ENCODE measurements at regions not wholly inside any gene's neighbourhood (a gene's known extent, or its start where the extent isn't known, plus 50 kb on each side); places are given as distances from the start of the nearest gene placed in this dataset.
A peak's percentile ranks its signal among the peaks of the same experiment; 100 is the strongest.

GRCh38 chr11:16685914-16686313, 52.5 kb upstream of the C11orf58 start:
- Histone ChIP-seq H3K4me3 (ENCODE audit: low read length) (no peak overlapping the region), H3K36me3 (ENCODE audit: control insufficient read depth, insufficient read depth, low read length) (no peaks in the 10 kb centered on the region), H3K27me3 (ENCODE audit: control insufficient read depth, insufficient read depth, low read length) (no peaks in the 10 kb centered on the region), H3K4me1 (ENCODE audit: control insufficient read depth, insufficient read depth, low read length) (no peaks in the 10 kb centered on the region), H3K27ac (ENCODE audit: low read length) (no peak overlapping the region), H3K9me3 (replicated peaks; ENCODE audit: control insufficient read depth, low read depth, low read length) (no peaks in the 10 kb centered on the region)
- DNase-seq, result no peak
- WGBS (ENCODE audit: insufficient coverage), result 93% methylated on average over 2 of the region's 2 CpGs

GRCh38 chr11:16678466-16679116, 59.9 kb upstream of the C11orf58 start:
- no peaks in the 10 kb centered on the region for H3K9me3 ChIP-seq (replicated peaks; ENCODE audit: control insufficient read depth, low read depth, low read length)
- H3K4me3 ChIP-seq (ENCODE audit: low read length), result no peak overlapping the region
- H3K36me3 ChIP-seq (ENCODE audit: control insufficient read depth, insufficient read depth, low read length), result no peaks in the 10 kb centered on the region
- no peaks in the 10 kb centered on the region for H3K4me1 ChIP-seq (ENCODE audit: control insufficient read depth, insufficient read depth, low read length)
- 20% methylated on average over 1 of the region's 7 CpGs for WGBS (ENCODE audit: insufficient coverage)
- no peaks in the 10 kb centered on the region for H3K27me3 ChIP-seq (ENCODE audit: control insufficient read depth, insufficient read depth, low read length)
- no peak for DNase-seq
- no peak overlapping the region for H3K27ac ChIP-seq (ENCODE audit: low read length)

GRCh38 chr11:16669799-16670415, 68.5 kb upstream of the C11orf58 start:
- no peaks in the 10 kb centered on the region for H3K4me1 ChIP-seq (ENCODE audit: control insufficient read depth, insufficient read depth, low read length)
- no peaks in the 10 kb centered on the region for H3K36me3 ChIP-seq (ENCODE audit: control insufficient read depth, insufficient read depth, low read length)
- no peak overlapping the region for H3K27ac ChIP-seq (ENCODE audit: low read length)
- H3K4me3 ChIP-seq (ENCODE audit: low read length), result no peak overlapping the region
- H3K27me3 ChIP-seq (ENCODE audit: control insufficient read depth, insufficient read depth, low read length), result no peaks in the 10 kb centered on the region
- no peak for DNase-seq
- peaks cover 4% of the 10 kb centered on the region for H3K9me3 ChIP-seq (replicated peaks; ENCODE audit: control insufficient read depth, low read depth, low read length)
- 91% methylated on average over 1 of the region's 2 CpGs for WGBS (ENCODE audit: insufficient coverage)

- peaks cover 5% of the 10 kb centered on the region for H3K9me3 ChIP-seq (replicated peaks; ENCODE audit: control insufficient read depth, low read depth, low read length)
- H3K36me3 ChIP-seq (ENCODE audit: control insufficient read depth, insufficient read depth, low read length), result no peaks in the 10 kb centered on the region
- DNase-seq, result no peak
- H3K4me1 ChIP-seq (ENCODE audit: control insufficient read depth, insufficient read depth, low read length), result no peaks in the 10 kb centered on the region
- WGBS (ENCODE audit: insufficient coverage), result 80% methylated on average over 9 of the region's 9 CpGs
- no peak overlapping the region for H3K4me3 ChIP-seq (ENCODE audit: low read length)
- H3K27ac ChIP-seq (ENCODE audit: low read length), result no peak overlapping the region
- H3K27me3 ChIP-seq (ENCODE audit: control insufficient read depth, insufficient read depth, low read length), result no peaks in the 10 kb centered on the region
Observed at GRCh38 chr11:16632295-16633200, 105.9 kb upstream of the C11orf58 start.

GRCh38 chr11:16630651-16631050, 107.8 kb upstream of the C11orf58 start:
- Histone ChIP-seq H3K4me3 (ENCODE audit: low read length) (no peak overlapping the region), H3K27me3 (ENCODE audit: control insufficient read depth, insufficient read depth, low read length) (no peaks in the 10 kb centered on the region), H3K9me3 (replicated peaks; ENCODE audit: control insufficient read depth, low read depth, low read length) (peaks cover 5% of the 10 kb centered on the region), H3K4me1 (ENCODE audit: control insufficient read depth, insufficient read depth, low read length) (no peaks in the 10 kb centered on the region), H3K27ac (ENCODE audit: low read length) (no peak overlapping the region), H3K36me3 (ENCODE audit: control insufficient read depth, insufficient read depth, low read length) (no peaks in the 10 kb centered on the region)
- DNase-seq, result no peak

GRCh38 chr11:16618431-16618830, 120.0 kb upstream of the C11orf58 start:
- H3K9me3 ChIP-seq (replicated peaks; ENCODE audit: control insufficient read depth, low read depth, low read length), result no peaks in the 10 kb centered on the region
- DNase-seq, result no peak
- no peak overlapping the region for H3K27ac ChIP-seq (ENCODE audit: low read length)
- H3K4me3 ChIP-seq (ENCODE audit: low read length), result no peak overlapping the region
- H3K27me3 ChIP-seq (ENCODE audit: control insufficient read depth, insufficient read depth, low read length), result peaks cover 14% of the 10 kb centered on the region
- peaks cover 3% of the 10 kb centered on the region for H3K4me1 ChIP-seq (ENCODE audit: control insufficient read depth, insufficient read depth, low read length)
- no peaks in the 10 kb centered on the region for H3K36me3 ChIP-seq (ENCODE audit: control insufficient read depth, insufficient read depth, low read length)
- WGBS (ENCODE audit: insufficient coverage), result 17% methylated on average over 1 of the region's 5 CpGs

GRCh38 chr11:16615480-16615879, 123.0 kb upstream of the C11orf58 start:
- no CpG with 5 or more reads among the region's 2 CpGs for WGBS (ENCODE audit: insufficient coverage)
- Histone ChIP-seq H3K9me3 (replicated peaks; ENCODE audit: control insufficient read depth, low read depth, low read length) (no peaks in the 10 kb centered on the region), H3K27me3 (ENCODE audit: control insufficient read depth, insufficient read depth, low read length) (peaks cover 41% of the 10 kb centered on the region), H3K36me3 (ENCODE audit: control insufficient read depth, insufficient read depth, low read length) (no peaks in the 10 kb centered on the region), H3K27ac (ENCODE audit: low read length) (no peak overlapping the region), H3K4me3 (ENCODE audit: low read length) (no peak overlapping the region), H3K4me1 (ENCODE audit: control insufficient read depth, insufficient read depth, low read length) (peaks cover 15% of the 10 kb centered on the region)
- DNase-seq, result no peak

GRCh38 chr11:16613512-16614381, 124.7 kb upstream of the C11orf58 start:
- DNase-seq, result peak; percentile 96
- Histone ChIP-seq H3K4me1 (ENCODE audit: control insufficient read depth, insufficient read depth, low read length) (peaks cover 18% of the 10 kb centered on the region), H3K9me3 (replicated peaks; ENCODE audit: control insufficient read depth, low read depth, low read length) (no peaks in the 10 kb centered on the region), H3K4me3 (ENCODE audit: low read length) (peak overlapping the region; percentile 57), H3K27ac (ENCODE audit: low read length) (peak overlapping the region; percentile 74), H3K27me3 (ENCODE audit: control insufficient read depth, insufficient read depth, low read length) (peaks cover 50% of the 10 kb centered on the region), H3K36me3 (ENCODE audit: control insufficient read depth, insufficient read depth, low read length) (no peaks in the 10 kb centered on the region)
- WGBS (ENCODE audit: insufficient coverage), result under 1% methylated on average over 39 of the region's 65 CpGs

GRCh38 chr11:16613262-16613511, 125.3 kb upstream of the C11orf58 start:
- Histone ChIP-seq H3K9me3 (replicated peaks; ENCODE audit: control insufficient read depth, low read depth, low read length) (no peaks in the 10 kb centered on the region), H3K27ac (ENCODE audit: low read length) (peak overlapping the region; percentile 9), H3K4me3 (ENCODE audit: low read length) (peak overlapping the region; percentile 57), H3K4me1 (ENCODE audit: control insufficient read depth, insufficient read depth, low read length) (peaks cover 19% of the 10 kb centered on the region), H3K36me3 (ENCODE audit: control insufficient read depth, insufficient read depth, low read length) (no peaks in the 10 kb centered on the region), H3K27me3 (ENCODE audit: control insufficient read depth, insufficient read depth, low read length) (peaks cover 51% of the 10 kb centered on the region)
- WGBS (ENCODE audit: insufficient coverage), result 0% methylated on average over 4 of the region's 13 CpGs
- DNase-seq, result no peak

Data from muscle of leg (tissue), 3 donors.